SU-DHL-6 (cell line): ENCODE measurements at regions not wholly inside any gene's neighbourhood (a gene's known extent, or its start where the extent isn't known, plus 50 kb on each side); places are given as distances from the start of the nearest gene placed in this dataset.

Experiments
- CTCF ChIP-seq: fragments of 200-600 bp; sonication (generic); IDR thresholded peaks from one replicate; pipeline ENCODE4 v1.5.1; 2017; ENCODE audit warnings: antibody characterized with exemption, mild to moderate bottlenecking, low read length, moderate library complexity; ENCODE audit not compliant: insufficient read depth, poor library complexity, severe bottlenecking
- EZH2phosphoT487 ChIP-seq: fragments of 200-600 bp; sonication (generic), shearing (Covaris generic); conservative IDR thresholded peaks from 2 replicates; pipeline ENCODE4 v1.6.1; 2018; ENCODE audit warnings: mild to moderate bottlenecking, antibody characterized with exemption, low read length, moderate library complexity, mixed read lengths

- TF ChIP-seq CTCF = no peak
- TF ChIP-seq EZH2phosphoT487 = no peak
Observed at GRCh38 chr4:127498366-127498765, 134.4 kb upstream of the INTU start.
